GM23338 (cell line): ENCODE measurements at regions not wholly inside any gene's neighbourhood (a gene's known extent, or its start where the extent isn't known, plus 50 kb on each side); places are given as distances from the start of the nearest gene placed in this dataset.
"Not testable (repeated sequence)": the region's sequence is repeated elsewhere in the genome, so short reads cannot be mapped to it uniquely, and the experiment has no call there.

ENCODE experiments used
- ATAC-seq: fragments of 200-7000 bp; cut with Tn5 transposase; 3 replicates; pipeline ENCODE4 v1.9.1; 2020
- DNase-seq: peaks from one replicate; pipeline ENCODE4 v3.0.0-alpha.2; 2015; ENCODE audit warnings: low spot score
- H2AFZ ChIP-seq: fragments of 200-600 bp; sonication (generic); 2 replicates; pipeline ENCODE4 v1.8.0; 2016; ENCODE audit warnings: antibody characterized with exemption, mild to moderate bottlenecking, moderate library complexity
- H3F3A ChIP-seq: fragments of 200-600 bp; sonication (generic); replicated peaks from 2 replicates; pipeline ENCODE4 v1.8.0; 2017; ENCODE audit warnings: antibody characterized with exemption, mixed run types, low read depth
- H3K27ac ChIP-seq: fragments of 200-600 bp; sonication (generic); 2 replicates; pipeline ENCODE4 v1.6.1; 2016; ENCODE audit warnings: low read depth
- H3K27me3 ChIP-seq: fragments of 200-600 bp; sonication (generic); 2 replicates; pipeline ENCODE4 v1.8.0; 2016; ENCODE audit warnings: mild to moderate bottlenecking, mixed run types, moderate library complexity; ENCODE audit not compliant: insufficient read depth
- H3K36me3 ChIP-seq: fragments of 200-600 bp; sonication (generic); 2 replicates; pipeline ENCODE4 v1.8.0; 2016; ENCODE audit warnings: mild to moderate bottlenecking; ENCODE audit not compliant: insufficient read depth
- H3K4me1 ChIP-seq: fragments of 200-600 bp; sonication (generic); 2 replicates; pipeline ENCODE4 v1.8.0; 2016; ENCODE audit warnings: mild to moderate bottlenecking, moderate library complexity; ENCODE audit not compliant: insufficient read depth
- H3K4me2 ChIP-seq: fragments of 200-600 bp; sonication (generic); 2 replicates; pipeline ENCODE4 v1.7.1; 2017; ENCODE audit warnings: mixed run types
- H3K4me3 ChIP-seq: fragments of 200-600 bp; sonication (generic); 2 replicates; pipeline ENCODE4 v1.6.1; 2016; ENCODE audit warnings: mixed run types
- H3K79me2 ChIP-seq: fragments of 200-600 bp; sonication (generic); replicated peaks from 2 replicates; pipeline ENCODE4 v1.8.0; 2017; ENCODE audit warnings: mild to moderate bottlenecking; ENCODE audit not compliant: insufficient read depth
- H3K9me2 ChIP-seq: fragments of 200-600 bp; sonication (generic); 2 replicates; pipeline ENCODE4 v1.8.0; 2017; ENCODE audit not compliant: insufficient read depth
- H4K20me1 ChIP-seq: fragments of 200-600 bp; sonication (generic); replicated peaks from 2 replicates; pipeline ENCODE4 v1.8.0; 2017; ENCODE audit warnings: mild to moderate bottlenecking; ENCODE audit not compliant: insufficient read depth
- H3K27ac Mint-ChIP-seq: 2 replicates; pipeline ENCODE4 v1.8.0; 2020; ENCODE audit warnings: inconsistent platforms, mild to moderate bottlenecking, moderate library complexity, mixed read lengths
- H3K27me3 Mint-ChIP-seq: 3 replicates; pipeline ENCODE4 v1.8.0; 2022; ENCODE audit warnings: low read depth, mild to moderate bottlenecking, moderate library complexity, mixed read lengths, inconsistent platforms; ENCODE audit not compliant: insufficient read depth, poor library complexity
- H3K36me3 Mint-ChIP-seq: 3 replicates; pipeline ENCODE4 v1.8.0; 2021; ENCODE audit warnings: low read depth, mild to moderate bottlenecking, inconsistent platforms, moderate library complexity, mixed read lengths
- H3K4me1 Mint-ChIP-seq: 3 replicates; pipeline ENCODE4 v1.8.0; 2020; ENCODE audit warnings: mild to moderate bottlenecking, inconsistent platforms, mixed read lengths
- H3K4me3 Mint-ChIP-seq: 3 replicates; pipeline ENCODE4 v1.8.0; 2021; ENCODE audit warnings: moderate library complexity, mild to moderate bottlenecking, inconsistent platforms, mixed read lengths
- H3K9me3 Mint-ChIP-seq: 3 replicates; pipeline ENCODE4 v1.8.0; 2020; ENCODE audit warnings: moderate library complexity, mild to moderate bottlenecking, inconsistent platforms, mixed read lengths
- JUNB ChIP-seq: IDR thresholded peaks from one replicate; pipeline ENCODE4 v1.6.1; 2016; ENCODE audit warnings: antibody characterized with exemption; ENCODE audit not compliant: unreplicated experiment
- NANOG ChIP-seq: IDR thresholded peaks from 2 replicates; pipeline ENCODE4 v1.6.1; 2016; ENCODE audit warnings: antibody characterized with exemption, borderline replicate concordance
- ZNF114 ChIP-seq: fragments of 250-450 bp; sonication (Bioruptor Pico); IDR thresholded peaks from 2 replicates; pipeline ENCODE4 v1.5.0; 2020; ENCODE audit warnings: mild to moderate bottlenecking, moderate library complexity
- TF ChIP-seq, protein P1 (sequence below): IDR thresholded peaks from one replicate; pipeline ENCODE4 v1.6.1; 2018; ENCODE audit warnings: antibody characterized with exemption; ENCODE audit not compliant: unreplicated experiment
- TF ChIP-seq, protein P2 (sequence below): fragments of 250-450 bp; sonication (Bioruptor Pico); IDR thresholded peaks from 2 replicates; pipeline ENCODE4 v1.5.0; 2020; ENCODE audit warnings: mild to moderate bottlenecking, moderate library complexity

DNA sequence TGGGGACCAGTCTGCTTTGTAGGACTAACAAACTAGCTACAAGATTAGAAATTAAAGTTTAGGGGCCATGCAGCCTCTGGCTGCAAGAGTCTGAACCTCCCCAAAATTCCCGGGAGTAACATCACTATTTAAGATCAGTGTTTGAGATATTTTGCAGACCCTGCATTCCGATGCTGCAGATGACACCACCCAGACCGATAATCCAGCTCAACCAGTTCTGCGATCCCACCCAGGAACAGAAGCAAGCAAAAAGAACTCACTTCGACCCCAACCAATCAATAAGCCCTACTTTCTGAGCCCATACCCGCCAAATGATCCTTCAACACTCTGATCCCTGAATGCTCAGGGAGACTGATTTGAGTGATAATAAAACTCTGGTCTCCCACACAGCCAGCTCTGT, 877.8 kb downstream of the FAT4 start:
- ATAC-seq = no peak
- H3K4me1 ChIP-seq = no peaks in the 10 kb centered on the region
- peaks cover 3% of the 10 kb centered on the region; the same call in 1 of the 2 replicates for H3K9me2 ChIP-seq
- H3K4me1 Mint-ChIP-seq = peaks cover 4% of the 10 kb centered on the region; the same call in 2 of the 3 replicates
- H3K4me3 ChIP-seq = no peak overlapping the region
- no peaks in the 10 kb centered on the region for H3K27me3 ChIP-seq
- H3K9me3 Mint-ChIP-seq = no peaks in the 10 kb centered on the region
- DNase-seq = no peak
- no peaks in the 10 kb centered on the region for H3F3A ChIP-seq
- no peak overlapping the region for H3K4me2 ChIP-seq
- H3K79me2 ChIP-seq = no peaks in the 10 kb centered on the region
- peak overlapping the region; percentile 56; the same call in 1 of the 2 replicates for H2AFZ ChIP-seq
- no peaks in the 10 kb centered on the region for H3K36me3 ChIP-seq
- H3K27ac ChIP-seq = no peak overlapping the region
- H3K27ac Mint-ChIP-seq = peak overlapping the region; percentile 5; the same call in 1 of the 2 replicates
- H3K36me3 Mint-ChIP-seq = no peaks in the 10 kb centered on the region; the same call in 2 of the 3 replicates
- no peaks in the 10 kb centered on the region for H3K27me3 Mint-ChIP-seq
- H3K4me3 Mint-ChIP-seq = no peak overlapping the region
- TF ChIP-seq JUNB = no peak
- no peak for TF ChIP-seq ZNF114 (CRISPR knock-in tag)
- no peak for TF ChIP-seq NANOG
- TF ChIP-seq, protein P1, sequence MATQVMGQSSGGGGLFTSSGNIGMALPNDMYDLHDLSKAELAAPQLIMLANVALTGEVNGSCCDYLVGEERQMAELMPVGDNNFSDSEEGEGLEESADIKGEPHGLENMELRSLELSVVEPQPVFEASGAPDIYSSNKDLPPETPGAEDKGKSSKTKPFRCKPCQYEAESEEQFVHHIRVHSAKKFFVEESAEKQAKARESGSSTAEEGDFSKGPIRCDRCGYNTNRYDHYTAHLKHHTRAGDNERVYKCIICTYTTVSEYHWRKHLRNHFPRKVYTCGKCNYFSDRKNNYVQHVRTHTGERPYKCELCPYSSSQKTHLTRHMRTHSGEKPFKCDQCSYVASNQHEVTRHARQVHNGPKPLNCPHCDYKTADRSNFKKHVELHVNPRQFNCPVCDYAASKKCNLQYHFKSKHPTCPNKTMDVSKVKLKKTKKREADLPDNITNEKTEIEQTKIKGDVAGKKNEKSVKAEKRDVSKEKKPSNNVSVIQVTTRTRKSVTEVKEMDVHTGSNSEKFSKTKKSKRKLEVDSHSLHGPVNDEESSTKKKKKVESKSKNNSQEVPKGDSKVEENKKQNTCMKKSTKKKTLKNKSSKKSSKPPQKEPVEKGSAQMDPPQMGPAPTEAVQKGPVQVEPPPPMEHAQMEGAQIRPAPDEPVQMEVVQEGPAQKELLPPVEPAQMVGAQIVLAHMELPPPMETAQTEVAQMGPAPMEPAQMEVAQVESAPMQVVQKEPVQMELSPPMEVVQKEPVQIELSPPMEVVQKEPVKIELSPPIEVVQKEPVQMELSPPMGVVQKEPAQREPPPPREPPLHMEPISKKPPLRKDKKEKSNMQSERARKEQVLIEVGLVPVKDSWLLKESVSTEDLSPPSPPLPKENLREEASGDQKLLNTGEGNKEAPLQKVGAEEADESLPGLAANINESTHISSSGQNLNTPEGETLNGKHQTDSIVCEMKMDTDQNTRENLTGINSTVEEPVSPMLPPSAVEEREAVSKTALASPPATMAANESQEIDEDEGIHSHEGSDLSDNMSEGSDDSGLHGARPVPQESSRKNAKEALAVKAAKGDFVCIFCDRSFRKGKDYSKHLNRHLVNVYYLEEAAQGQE = no peak
- TF ChIP-seq, protein P2, sequence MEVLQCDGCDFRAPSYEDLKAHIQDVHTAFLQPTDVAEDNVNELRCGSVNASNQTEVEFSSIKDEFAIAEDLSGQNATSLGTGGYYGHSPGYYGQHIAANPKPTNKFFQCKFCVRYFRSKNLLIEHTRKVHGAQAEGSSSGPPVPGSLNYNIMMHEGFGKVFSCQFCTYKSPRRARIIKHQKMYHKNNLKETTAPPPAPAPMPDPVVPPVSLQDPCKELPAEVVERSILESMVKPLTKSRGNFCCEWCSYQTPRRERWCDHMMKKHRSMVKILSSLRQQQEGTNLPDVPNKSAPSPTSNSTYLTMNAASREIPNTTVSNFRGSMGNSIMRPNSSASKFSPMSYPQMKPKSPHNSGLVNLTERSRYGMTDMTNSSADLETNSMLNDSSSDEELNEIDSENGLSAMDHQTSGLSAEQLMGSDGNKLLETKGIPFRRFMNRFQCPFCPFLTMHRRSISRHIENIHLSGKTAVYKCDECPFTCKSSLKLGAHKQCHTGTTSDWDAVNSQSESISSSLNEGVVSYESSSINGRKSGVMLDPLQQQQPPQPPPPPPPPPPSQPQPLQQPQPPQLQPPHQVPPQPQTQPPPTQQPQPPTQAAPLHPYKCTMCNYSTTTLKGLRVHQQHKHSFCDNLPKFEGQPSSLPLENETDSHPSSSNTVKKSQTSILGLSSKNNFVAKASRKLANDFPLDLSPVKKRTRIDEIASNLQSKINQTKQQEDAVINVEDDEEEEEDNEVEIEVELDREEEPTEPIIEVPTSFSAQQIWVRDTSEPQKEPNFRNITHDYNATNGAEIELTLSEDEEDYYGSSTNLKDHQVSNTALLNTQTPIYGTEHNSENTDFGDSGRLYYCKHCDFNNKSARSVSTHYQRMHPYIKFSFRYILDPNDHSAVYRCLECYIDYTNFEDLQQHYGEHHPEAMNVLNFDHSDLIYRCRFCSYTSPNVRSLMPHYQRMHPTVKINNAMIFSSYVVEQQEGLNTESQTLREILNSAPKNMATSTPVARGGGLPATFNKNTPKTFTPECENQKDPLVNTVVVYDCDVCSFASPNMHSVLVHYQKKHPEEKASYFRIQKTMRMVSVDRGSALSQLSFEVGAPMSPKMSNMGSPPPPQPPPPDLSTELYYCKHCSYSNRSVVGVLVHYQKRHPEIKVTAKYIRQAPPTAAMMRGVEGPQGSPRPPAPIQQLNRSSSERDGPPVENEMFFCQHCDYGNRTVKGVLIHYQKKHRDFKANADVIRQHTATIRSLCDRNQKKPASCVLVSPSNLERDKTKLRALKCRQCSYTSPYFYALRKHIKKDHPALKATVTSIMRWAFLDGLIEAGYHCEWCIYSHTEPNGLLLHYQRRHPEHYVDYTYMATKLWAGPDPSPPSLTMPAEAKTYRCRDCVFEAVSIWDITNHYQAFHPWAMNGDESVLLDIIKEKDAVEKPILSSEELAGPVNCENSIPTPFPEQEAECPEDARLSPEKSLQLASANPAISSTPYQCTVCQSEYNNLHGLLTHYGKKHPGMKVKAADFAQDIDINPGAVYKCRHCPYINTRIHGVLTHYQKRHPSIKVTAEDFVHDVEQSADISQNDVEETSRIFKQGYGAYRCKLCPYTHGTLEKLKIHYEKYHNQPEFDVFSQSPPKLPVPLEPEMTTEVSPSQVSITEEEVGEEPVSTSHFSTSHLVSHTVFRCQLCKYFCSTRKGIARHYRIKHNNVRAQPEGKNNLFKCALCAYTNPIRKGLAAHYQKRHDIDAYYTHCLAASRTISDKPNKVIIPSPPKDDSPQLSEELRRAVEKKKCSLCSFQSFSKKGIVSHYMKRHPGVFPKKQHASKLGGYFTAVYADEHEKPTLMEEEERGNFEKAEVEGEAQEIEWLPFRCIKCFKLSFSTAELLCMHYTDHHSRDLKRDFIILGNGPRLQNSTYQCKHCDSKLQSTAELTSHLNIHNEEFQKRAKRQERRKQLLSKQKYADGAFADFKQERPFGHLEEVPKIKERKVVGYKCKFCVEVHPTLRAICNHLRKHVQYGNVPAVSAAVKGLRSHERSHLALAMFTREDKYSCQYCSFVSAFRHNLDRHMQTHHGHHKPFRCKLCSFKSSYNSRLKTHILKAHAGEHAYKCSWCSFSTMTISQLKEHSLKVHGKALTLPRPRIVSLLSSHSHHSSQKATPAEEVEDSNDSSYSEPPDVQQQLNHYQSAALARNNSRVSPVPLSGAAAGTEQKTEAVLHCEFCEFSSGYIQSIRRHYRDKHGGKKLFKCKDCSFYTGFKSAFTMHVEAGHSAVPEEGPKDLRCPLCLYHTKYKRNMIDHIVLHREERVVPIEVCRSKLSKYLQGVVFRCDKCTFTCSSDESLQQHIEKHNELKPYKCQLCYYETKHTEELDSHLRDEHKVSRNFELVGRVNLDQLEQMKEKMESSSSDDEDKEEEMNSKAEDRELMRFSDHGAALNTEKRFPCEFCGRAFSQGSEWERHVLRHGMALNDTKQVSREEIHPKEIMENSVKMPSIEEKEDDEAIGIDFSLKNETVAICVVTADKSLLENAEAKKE (CRISPR knock-in tag) = no peak
- H4K20me1 ChIP-seq = no peaks in the 10 kb centered on the region

DNA sequence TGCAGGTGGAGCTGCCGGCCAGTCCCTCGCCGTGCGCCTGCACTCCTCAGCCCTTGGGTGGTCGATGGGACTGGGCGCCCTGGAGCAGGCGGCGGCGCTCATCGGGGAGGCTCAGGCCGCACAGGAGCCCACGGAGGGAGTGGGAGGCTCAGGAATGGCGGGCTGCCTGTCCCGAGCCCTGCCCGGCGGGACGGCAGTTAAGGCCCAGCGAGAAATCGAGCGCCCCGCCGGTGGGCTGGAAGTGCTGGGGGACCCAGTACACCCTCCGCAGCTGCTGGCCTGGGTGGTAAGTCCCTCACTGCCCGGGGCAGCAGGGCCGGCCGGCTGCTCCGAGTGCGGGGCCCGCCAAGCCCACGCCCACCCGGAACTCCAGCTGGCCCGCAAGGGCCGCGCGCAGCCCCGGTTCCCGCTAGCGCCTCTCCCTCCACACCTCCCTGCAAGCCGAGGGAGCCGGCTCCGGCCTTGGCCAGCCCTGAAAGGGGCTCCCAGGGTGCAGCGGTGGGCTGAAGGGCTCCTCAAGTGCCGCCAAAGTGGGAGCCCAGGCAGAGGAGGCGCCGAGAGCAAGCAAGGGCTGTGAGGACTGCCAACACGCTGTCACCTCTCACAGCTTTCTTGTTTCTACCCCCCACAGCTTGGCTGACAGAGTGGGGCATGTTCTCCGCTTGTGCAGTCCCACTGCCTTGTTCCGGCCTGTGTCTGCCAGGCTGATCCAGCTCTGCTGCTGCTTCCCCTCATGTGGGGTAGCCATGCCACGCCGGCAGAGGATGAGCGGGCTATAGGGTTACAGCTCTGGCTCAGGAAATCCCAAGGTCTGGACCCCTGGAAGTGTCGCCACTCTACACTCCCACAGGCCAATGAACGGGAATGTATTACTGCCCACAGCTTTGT, 886.7 kb downstream of the FAT4 start:
- not testable (repeated sequence) for ATAC-seq, DNase-seq, H3K27me3 Mint-ChIP-seq

More for the DNA sequence above, 886.7 kb downstream of the FAT4 start:
- not testable (repeated sequence) for H3K79me2 ChIP-seq, H3K27ac Mint-ChIP-seq, H3K4me1 Mint-ChIP-seq, H3K9me2 ChIP-seq, H3K27ac ChIP-seq, H3K36me3 ChIP-seq, H3K4me2 ChIP-seq, H3K4me3 Mint-ChIP-seq, H3K4me1 ChIP-seq, H4K20me1 ChIP-seq, H3K4me3 ChIP-seq, H3F3A ChIP-seq, H3K27me3 ChIP-seq, H2AFZ ChIP-seq
- H3K36me3 Mint-ChIP-seq = peaks cover 16% of the 10 kb centered on the region
- peaks cover 26% of the 10 kb centered on the region for H3K9me3 Mint-ChIP-seq
